Activated naive CD4-positive, alpha-beta T cell (primary cell): ENCODE measurements at regions not wholly inside any gene's neighbourhood (a gene's known extent, or its start where the extent isn't known, plus 50 kb on each side); places are given as distances from the start of the nearest gene placed in this dataset.
A peak's percentile ranks its signal among the peaks of the same experiment; 100 is the strongest.
"Not testable (repeated sequence)": the region's sequence is repeated elsewhere in the genome, so short reads cannot be mapped to it uniquely, and the experiment has no call there.

Experiments used
- DNase-seq, 4 experiments: peaks; one replicate each; lab custom pipeline; 2025; lab: John Stamatoyannopoulos, UW

DNA sequence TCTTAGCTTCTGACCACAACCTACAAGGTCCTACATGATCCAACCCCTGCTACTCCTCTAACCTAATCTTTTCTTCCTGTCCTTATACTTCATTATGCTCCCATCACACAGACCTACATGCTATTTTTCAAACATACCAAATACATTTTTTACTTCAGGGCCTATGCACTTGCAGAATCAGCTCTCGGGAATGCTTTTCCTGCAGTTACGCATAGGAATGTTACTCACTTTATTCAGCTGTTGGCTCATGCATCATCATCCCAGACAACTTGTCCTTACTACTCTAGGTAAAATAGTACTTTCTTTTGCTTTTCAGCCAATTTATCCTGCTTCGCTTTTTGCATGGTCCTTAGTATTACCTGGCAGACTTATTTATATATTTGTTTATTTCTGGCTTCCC, 105.6 kb downstream of the OXSM start:
- no peak for DNase-seq

DNA sequence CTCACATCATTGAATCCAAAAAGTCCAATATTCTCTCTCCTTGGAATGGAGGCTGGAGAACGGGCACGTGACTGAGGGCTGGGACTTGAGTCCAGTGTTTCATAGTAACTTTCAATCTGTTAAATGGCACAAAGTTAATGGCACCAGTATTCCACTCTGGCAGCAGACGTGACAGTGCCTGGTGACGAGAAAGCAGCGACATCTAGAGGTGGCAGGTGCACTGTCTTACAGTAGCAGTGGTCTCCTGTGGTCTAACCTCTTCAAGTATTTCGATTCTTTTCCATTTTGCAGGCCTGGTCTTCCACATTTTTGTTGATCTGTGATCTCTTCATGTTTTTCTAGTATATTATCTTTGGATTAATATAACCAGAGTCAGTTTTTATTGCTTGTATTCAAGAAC, 107.1 kb downstream of the OXSM start:
- DNase-seq, result no peak

DNA sequence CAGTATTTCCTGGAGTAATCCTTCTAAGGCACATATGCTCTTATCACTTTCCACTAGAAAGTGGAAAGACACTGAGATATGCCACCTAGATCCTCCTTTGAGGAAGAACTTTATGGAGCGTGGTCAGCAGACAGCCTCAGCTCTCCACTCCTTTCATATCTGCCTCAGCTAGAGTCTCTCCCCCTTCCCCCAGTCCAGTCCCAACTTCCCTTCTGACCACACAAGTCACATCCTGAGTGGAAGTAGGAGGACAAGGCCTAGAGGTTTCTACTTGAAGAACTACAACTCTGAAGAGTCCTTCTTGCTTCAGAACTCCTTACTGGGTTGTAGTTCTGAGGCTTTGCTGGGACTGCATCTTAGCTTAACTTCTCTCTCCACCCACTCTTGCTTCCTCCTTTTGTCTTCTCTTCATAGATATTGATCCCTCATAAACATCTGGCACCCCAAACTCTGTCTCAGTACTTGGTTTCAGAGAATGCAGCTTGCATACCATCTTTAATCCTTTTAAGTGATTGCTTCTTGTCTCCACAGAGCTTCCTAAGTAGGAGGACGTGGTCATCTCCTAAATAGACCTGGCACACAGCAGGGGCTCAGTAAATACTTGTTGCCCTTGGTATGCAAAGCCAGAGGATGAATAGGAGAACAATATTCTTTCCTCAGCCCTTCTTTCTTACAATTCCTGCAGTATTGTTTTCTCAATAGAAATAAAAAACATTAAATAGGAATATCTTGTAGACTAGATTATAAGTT, 109.6 kb downstream of the OXSM start:
- DNase-seq, result no peak

DNA sequence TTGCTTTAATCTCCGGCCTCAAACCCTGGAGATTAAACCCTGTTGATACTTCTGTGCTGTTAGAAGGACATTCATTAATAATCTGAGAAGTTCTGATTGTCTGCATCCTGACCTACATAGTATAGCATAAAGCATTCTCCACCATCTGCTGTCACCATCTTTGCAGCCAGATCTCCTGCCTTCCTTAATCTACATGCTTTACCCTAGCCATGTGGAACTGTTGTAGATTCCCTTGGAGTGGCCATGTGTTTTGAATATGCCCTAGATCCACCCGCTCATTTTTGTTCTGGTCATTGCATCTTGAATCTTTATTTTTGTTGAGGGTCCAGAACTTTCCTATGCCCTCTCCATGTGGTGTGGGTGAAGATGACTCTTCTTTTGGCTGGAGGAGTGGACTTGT, 110.3 kb downstream of the OXSM start:
- DNase-seq, result no peak

DNA sequence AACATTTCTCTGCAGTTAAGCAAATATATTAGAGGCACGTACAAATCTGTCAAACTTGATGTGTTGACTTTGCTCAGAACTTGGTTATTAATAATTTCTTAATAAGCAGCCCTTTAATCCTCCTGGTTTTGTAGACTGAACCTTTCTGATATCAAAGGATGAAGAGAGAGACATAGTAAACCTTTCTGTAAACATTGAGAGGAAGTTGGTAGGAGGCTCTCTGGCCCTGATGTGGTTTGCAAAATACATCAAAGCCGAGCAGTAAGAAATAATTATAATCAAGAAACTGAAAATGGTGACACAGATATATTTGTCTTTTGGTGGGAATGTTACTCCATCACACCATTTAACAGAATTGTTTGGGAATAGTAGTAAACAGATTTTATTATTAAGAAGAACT, 111.9 kb downstream of the OXSM start:
- DNase-seq, result no peak

DNA sequence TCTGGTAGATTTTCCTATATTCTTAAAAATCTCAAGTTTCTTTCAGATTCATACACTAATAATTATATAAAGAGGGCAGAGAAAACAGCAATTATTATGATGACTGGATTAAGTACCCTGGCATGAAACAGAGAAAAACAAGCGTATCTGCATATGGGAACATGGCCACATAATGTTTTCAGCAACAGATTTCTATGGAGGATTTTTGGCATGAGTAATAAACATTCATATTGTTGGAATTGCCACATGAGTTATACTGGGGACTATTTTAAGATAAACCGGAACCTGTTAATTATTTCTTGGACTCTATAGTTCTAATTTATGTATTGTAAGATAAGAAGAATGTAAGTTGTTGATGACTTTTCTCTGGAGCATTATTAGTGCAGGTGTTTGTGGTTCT, 112.7 kb downstream of the OXSM start:
- no peak for DNase-seq

DNA sequence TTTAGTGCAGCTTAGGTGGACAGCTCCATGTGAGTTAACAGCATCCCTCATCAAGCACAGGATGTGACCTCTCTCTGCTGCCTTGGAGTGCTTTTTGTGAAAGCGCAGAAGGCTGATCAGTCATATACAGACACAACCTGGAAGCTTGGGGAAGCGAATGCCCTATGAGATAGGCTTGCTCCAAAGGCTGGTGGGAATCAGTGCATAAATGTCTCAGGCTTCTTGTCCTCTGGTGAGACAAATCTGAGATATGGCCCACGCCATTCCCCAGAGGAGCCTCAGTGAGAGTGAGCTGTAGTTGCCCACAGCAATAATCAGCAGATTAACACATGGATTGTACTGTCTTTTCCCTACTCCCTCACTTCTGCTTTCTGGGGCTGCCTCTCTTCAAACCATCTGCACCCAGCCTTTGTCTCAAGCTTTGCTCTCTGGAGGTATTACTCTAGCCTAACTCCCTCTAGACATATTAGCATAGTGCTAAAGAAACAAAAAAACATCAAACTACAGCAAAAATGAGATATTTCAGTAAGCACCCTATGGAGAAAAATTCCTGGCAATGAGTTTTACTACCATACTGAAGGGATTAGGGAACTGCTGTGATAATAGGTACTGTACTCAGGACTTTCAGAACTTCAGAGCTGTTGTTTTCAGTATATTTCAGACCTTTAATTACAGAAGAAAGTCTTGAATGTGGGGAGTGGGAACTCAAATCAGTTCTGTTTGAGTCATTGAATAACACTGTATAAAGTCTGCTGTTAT, 113.7 kb downstream of the OXSM start:
- no peak for DNase-seq

DNA sequence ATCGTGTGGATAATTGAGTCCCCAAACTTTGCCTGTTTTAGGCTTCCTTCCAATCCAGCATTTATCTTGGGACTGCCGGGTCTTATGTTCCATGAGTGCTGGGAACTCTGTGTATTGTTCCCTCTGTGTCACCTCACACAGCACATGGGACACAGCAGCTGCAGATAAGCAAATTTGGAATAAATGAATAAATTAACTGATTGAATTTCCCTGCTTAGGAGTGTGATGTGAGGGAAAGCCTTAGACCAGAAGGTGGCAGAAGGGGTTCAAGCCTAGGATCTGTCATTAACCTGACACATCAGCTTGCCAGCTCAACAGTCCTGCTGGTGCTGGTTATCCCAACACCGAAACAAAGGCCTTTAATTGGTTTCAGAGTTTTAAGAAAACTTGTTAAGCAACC, 114.3 kb downstream of the OXSM start:
- no peak for DNase-seq

DNA sequence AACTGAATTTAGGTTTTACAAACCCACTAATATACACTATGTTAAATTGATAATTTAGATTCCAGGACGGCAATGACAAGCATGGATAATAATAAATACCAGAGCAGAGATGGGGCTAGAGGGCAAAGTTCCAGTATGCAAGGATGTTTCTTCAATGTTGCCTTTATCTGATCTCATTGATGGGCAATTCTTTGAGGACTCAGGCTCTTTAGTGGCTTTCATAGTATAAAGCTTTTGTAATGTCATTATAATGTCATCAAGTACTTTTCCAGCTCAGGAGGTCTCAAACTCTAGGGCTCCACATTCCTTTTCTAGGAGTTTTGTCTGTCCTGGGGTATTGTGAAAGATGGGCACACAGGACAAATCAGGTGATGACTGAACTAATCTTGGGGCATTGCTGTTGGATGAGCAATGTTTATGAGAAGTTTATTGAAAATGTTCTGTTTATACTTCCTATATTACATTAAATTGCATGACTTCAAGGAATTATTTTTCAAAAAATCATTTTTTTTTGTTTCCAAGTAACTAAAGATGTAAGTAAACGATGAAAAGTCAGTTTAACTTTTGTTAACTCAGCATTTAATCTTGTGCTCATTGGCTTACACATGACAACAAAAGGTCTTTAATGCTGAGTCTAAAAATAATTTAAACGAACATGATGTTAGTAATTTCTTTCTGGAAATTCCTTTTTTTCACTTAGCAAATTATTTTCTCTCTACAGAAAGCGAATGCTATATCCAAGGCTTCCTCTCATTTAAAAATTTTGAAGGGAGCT, 116.4 kb downstream of the OXSM start:
- no peak for DNase-seq

DNA sequence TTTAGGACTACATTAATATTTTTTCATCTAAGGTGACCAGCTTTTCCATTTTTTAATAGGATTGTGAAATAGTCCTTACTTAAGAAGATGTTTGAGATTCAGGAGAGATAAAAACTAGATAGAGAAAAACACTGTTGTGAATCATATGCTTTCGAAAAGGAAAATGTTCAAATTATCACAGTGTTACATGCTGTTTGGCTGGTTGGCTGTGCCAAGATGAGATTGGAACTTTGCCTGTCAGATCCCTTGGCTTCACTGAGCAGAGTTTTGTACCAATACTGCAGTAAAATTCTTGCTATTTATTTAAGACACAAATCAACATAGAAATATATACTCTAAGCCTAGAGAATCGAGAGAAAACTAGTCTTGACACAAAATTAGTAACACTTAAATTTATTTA, 117.2 kb downstream of the OXSM start:
- no peak for DNase-seq

DNA sequence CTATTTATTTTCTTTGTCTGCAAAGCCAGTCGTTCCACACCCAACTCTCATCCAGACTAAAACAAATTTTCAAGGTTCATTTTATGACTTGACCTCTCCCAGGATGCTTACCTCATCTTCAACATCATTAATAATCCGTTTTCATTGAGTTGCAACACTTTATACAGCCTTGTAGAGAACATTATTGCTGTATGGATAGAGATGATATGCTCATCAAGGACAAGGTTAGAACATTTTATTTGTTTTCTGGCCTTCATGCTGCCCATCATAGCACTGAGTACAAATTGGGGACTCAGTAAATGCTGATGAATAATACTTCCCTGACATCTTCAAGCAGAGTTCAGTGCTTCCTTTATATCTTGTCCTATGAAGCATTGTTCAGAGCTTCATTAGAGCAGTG, 120.2 kb downstream of the OXSM start:
- no peak for DNase-seq

DNA sequence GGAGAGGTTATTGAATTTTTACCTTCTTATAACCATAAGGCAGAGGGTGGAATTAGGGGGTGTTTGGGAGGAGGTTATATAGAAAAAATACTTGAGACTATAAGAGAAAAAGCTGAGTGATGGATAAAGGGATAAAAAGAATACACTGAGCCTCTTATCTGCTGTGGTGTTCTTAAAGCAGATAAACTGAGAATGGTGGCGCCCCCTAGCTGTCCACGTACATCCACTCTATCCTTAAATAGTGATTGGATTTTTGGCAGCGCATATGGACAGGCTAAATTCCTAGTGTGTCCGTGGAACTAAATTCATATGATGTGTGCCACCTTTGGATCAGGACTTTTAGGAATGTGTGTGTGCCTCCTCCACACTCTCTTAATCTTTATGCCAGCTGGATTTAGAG, 121.1 kb downstream of the OXSM start:
- peak in 2 of 4 experiments; percentile 1 to 13 for DNase-seq

DNA sequence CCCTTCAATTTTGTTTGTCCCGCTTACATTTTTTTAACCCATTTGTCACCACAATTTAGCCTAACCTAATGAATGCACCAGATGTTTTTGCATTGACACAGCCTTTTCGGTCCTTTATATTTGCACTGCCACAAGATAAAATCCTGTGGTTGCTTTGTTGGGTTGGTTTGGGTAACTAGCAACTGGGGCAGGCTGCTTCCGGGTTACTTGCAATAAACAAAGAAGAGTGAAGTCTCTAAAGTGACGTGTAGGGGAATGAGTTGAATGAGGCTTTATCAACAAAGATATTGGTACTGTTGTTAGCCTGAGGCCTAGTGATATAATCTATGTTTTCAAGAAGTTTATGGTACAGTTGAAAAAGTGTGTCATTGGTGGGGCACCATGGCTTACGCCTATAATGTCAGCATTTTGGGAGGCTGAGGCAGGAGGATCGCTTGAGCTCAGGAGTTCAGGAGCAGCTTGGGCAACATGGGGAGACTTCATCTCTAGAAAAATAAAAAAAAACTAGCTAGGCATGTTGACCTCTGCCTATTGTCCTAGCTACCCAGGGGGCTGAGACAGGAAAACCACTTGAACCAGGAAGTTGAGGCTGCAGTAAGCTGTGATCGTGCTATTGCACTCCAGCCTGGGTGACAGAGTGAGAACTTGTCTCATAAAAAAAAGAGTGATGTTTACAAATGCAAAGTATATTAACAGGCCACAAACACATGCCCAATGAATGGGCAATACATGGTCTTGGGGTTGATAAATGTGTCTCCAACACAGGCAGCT, 121.8 kb downstream of the OXSM start:
- DNase-seq, result no peak

DNA sequence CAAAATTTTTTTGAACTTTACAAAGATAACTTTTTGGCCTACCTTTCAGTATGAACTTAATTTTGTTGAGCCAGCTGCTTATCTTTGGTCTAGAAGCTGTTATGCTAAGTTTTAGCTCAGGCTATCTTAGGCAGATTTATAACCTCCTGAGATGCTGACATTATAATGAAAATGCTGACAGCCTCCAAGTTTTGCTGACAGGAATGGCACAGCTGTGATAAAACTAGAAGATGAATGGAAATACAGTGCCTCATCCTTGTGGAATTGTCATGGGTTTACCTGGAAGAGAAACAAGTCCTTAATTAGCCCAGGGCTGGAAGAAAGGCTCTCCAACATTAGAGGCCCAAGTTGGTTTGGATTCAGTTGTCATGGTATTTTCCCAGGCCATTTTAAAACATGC, 123.3 kb downstream of the OXSM start:
- DNase-seq, result no peak

DNA sequence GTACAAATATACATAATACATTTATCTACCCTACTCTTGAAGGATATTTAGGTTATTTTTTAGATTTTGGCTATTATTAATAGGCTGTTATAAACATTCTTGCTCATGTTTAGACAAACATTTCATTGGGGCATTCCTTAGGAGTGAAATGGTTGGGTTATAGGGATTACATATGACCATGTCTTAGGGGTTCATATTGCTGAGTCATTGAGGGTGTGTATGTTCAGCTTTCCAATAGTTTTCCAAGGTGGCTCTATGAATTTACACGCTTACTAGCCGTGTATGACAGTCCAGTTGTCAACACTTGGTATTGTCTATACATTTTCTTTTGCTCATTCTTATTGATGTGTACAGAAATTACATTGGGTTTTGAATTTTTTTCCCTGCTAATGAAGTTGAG, 125.8 kb downstream of the OXSM start:
- no peak for DNase-seq

DNA sequence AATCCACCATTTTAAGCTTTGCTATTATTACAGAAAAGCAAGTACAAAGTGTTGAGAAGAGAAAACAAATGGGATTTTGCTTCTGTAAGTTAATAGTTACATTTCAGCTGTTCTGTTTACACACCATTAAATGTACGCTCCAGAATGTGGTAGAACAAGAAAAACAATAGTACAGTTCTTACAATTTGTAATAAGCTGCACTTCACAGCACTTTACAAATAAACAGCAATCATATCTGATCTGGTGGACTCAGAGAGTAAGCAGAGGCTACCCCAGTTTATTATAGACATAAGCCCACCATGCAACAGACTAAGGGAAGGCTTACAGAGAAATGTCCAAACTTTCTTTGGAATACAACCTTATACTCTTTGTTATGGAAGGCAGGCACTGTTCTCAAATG, 126.4 kb downstream of the OXSM start:
- DNase-seq, result no peak

DNA sequence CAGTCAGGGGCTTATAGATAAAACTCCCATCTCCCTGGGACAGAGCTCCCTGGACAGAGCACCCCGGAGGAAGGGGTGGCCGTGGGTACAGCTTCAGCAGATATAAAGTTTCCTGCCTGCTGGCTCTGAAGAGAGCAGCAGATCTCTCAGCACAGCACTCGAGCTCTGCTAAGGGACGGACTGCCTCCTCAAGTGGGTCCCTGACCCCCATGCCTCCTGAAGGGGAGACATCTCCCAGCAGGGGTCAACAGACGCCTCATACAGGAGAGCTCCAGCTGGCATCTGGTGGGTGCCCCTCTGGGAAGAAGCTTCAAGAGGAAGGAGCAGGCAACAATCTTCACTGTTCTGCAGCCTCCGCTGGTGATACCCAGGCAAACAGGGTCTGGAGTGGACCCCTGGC, 142.1 kb downstream of the OXSM start:
- DNase-seq, result not testable (repeated sequence)

DNA sequence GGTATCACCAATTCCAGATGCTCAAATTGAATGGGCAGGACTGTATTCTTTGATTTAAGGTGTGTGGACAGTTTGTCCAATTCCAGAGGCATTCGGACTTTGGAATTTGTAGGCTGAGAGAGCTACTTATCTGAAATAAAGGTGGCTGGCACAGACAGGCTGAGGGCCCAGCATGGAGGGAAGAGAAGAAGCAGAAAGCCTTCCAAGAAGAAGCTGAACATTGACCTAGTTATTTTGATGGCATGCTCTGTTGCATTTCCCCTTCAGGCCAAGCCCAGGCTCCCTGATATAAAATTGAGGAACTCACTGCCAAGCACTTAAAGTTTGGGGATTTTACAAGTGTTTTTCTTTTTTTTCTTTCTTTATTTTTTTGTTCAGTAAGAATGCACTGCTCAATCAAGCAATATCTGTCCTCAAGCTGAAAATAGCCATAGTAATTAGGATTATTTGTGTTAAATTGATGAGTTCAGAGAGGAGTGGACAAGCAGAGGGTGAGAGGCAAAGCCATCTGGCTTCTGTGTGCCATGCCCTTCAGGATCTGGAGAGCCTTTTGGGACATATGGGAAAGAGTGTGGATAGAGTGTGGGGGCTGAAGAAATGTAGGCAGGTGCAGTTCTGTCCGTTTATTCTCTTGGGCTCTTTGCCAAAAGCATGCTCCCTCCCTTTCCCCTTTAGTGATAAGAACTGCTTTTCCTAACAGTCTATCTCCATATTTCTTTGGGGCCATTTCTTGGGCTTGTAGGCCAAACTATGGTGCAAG, 148.9 kb downstream of the OXSM start:
- no peak for DNase-seq

DNA sequence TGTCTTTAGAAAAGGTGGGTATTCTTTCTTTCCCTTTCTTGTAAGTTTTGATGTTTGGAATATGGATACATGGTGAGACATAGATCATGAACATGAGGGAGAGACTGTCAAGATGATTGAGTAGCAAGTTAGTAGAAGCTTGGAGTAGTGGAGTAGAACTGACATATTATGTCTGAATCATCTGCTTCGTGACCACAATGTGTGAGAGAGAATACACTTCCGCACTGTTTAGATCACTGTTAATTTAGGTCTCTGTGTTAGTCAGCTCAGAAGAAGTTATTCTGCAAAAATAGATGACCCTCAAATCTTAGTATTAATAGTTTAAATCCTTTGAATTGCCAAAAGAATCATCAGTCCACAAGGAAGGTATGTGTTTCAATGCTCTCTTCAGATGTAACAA, 151.0 kb downstream of the OXSM start:
- DNase-seq, result no peak

DNA sequence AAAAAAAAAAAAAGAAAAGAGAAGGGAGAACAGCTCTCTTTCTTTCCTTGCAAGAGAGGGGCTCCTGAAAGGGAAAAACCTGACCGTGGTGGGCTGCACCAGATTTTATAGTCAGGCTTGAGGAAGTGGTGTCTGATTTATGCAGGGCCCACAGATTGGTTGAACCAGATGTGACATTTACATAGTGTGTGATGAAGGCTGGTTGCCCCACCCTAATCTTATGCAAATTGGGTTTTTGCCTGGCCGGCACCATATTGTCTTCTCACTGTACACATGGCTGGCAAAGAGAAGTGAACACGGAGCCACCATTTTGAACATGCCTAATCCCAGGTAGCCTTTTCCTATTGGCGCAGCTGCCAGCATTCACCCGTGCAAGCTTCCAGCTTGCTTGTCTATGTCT, 154.4 kb downstream of the OXSM start:
- DNase-seq, result no peak

DNA sequence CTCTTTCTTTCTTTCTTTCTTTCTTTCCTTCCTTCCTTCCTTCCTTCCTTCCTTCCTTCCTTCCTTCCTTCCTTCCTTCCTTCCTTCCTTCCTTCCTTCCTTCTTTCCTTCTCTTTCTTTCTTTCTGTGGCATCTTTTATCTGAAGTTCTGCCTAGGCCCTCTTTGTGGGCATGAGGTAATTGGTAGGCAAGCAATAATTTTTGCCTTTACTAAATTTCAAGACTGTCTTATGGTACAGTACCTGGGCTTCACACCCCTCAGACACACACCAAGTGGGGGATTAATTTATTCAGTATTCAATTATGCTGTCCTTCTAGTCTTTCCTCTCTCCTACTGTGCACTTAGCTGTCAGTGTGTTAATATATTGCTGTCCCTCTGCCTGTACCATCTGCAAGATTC, 155.5 kb downstream of the OXSM start:
- no peak for DNase-seq

DNA sequence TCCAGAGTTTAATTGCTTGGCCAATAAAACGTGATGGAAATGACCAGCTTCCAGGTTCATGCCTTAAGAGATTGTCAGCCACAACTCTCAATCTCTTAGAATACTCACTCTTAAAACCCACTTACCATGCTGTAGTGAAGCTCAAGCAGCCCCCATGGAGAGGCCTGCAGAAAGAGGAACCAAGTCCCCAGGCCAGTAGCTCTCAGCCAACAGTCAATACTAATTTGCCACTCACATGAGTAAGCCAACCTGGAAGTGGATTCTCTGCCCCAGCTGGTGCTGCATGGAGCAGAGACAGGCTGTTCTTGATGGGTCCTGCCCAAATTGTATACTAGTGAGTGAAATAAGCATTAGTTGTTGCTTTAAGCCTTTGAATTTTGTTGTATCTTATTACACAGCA, 155.9 kb downstream of the OXSM start:
- DNase-seq, result no peak
